HUES64 (cell line): ENCODE measurements at regions not wholly inside any gene's neighbourhood (a gene's known extent, or its start where the extent isn't known, plus 50 kb on each side); places are given as distances from the start of the nearest gene placed in this dataset.
A peak's percentile ranks its signal among the peaks of the same experiment; 100 is the strongest.

Source experiments
- H3K27ac ChIP-seq: 2 replicates; pipeline ENCODE4 v1.7.0; 2013; ENCODE audit warnings: low read depth, low read length, inconsistent platforms
- H3K27me3 ChIP-seq: 2 replicates; pipeline ENCODE4 v1.6.1; 2013; ENCODE audit warnings: mild to moderate bottlenecking, low read length; ENCODE audit not compliant: insufficient read depth
- H3K36me3 ChIP-seq: 2 replicates; pipeline ENCODE4 v1.6.1; 2013; ENCODE audit warnings: mild to moderate bottlenecking, low read length; ENCODE audit not compliant: insufficient read depth
- H3K4me1 ChIP-seq: 2 replicates; pipeline ENCODE4 v1.6.1; 2013; ENCODE audit warnings: mild to moderate bottlenecking, low read length, moderate library complexity; ENCODE audit not compliant: insufficient read depth
- H3K4me3 ChIP-seq: 2 replicates; pipeline ENCODE4 v1.5.1; 2013; ENCODE audit warnings: mild to moderate bottlenecking, low read length, moderate library complexity
- H3K9ac ChIP-seq: 2 replicates; pipeline ENCODE4 v1.6.1; 2013; ENCODE audit warnings: mild to moderate bottlenecking, low read depth, low read length
- H3K9me3 ChIP-seq: 2 replicates; pipeline ENCODE4 v1.6.1; 2013; ENCODE audit warnings: low read depth, low read length; ENCODE audit not compliant: insufficient read depth
- WGBS: fragments of 150-250, 120-280 bp; methylation state at CpG from one replicate; pipeline ENCODE4 v1.1.7; 2013; ENCODE audit warnings: missing lambda C conversion rate; 5-methylcytosine and 5-hydroxymethylcytosine counted together

GRCh38 chr18:27752944-27753343 lies 424.0 kb downstream of the CDH2 start:
- WGBS = 96% methylated on average over 4 of the region's 4 CpGs
- H3K9me3 ChIP-seq = no peaks in the 10 kb centered on the region

GRCh38 chr18:27750923-27751322 lies 426.0 kb downstream of the CDH2 start:
- Histone ChIP-seq H3K4me1 (peaks cover 12% of the 10 kb centered on the region), H3K27ac (no peak overlapping the region), H3K36me3 (no peaks in the 10 kb centered on the region), H3K9ac (no peak overlapping the region), H3K27me3 (no peaks in the 10 kb centered on the region), H3K9me3 (no peaks in the 10 kb centered on the region), H3K4me3 (no peak overlapping the region)
- WGBS = 93% methylated on average over 5 of the region's 5 CpGs

More at GRCh38 chr18:27752944-27753343, 424.0 kb downstream of the CDH2 start:
- Histone ChIP-seq H3K4me3 (no peak overlapping the region), H3K27ac (no peak overlapping the region), H3K4me1 (peaks cover 19% of the 10 kb centered on the region), H3K27me3 (no peaks in the 10 kb centered on the region), H3K9ac (no peak overlapping the region), H3K36me3 (no peaks in the 10 kb centered on the region)

GRCh38 chr18:27750014-27750413 lies 426.9 kb downstream of the CDH2 start:
- H3K4me1 ChIP-seq = peaks cover 12% of the 10 kb centered on the region
- H3K27me3 ChIP-seq = no peaks in the 10 kb centered on the region
- WGBS = 9% methylated on average over 3 of the region's 3 CpGs
- H3K9me3 ChIP-seq = no peaks in the 10 kb centered on the region
- no peak overlapping the region for H3K9ac ChIP-seq
- H3K4me3 ChIP-seq = no peak overlapping the region
- no peaks in the 10 kb centered on the region for H3K36me3 ChIP-seq
- H3K27ac ChIP-seq = no peak overlapping the region

GRCh38 chr18:27749194-27749593 lies 427.7 kb downstream of the CDH2 start:
- no peaks in the 10 kb centered on the region for H3K27me3 ChIP-seq
- H3K27ac ChIP-seq = no peak overlapping the region
- WGBS = 84% methylated on average over 3 of the region's 3 CpGs
- H3K9ac ChIP-seq = no peak overlapping the region
- no peaks in the 10 kb centered on the region for H3K36me3 ChIP-seq
- H3K4me3 ChIP-seq = no peak overlapping the region
- no peaks in the 10 kb centered on the region for H3K9me3 ChIP-seq
- peaks cover 12% of the 10 kb centered on the region for H3K4me1 ChIP-seq

GRCh38 chr18:27746241-27746640 lies 430.7 kb downstream of the CDH2 start:
- Histone ChIP-seq H3K36me3 (no peaks in the 10 kb centered on the region), H3K4me3 (no peak overlapping the region), H3K9ac (no peak overlapping the region), H3K27ac (no peak overlapping the region), H3K27me3 (no peaks in the 10 kb centered on the region), H3K9me3 (no peaks in the 10 kb centered on the region), H3K4me1 (peaks cover 12% of the 10 kb centered on the region)
- 98% methylated on average over 4 of the region's 5 CpGs for WGBS

- Histone ChIP-seq H3K9ac (no peak overlapping the region), H3K4me3 (no peak overlapping the region), H3K27me3 (no peaks in the 10 kb centered on the region), H3K36me3 (no peaks in the 10 kb centered on the region), H3K4me1 (0 out of 2 replicates have a peak, but pooled peaks cover 4% of the 10 kb centered on the region), H3K27ac (no peak overlapping the region), H3K9me3 (no peaks in the 10 kb centered on the region; the same call in 1 of the 2 replicates)
- WGBS = no CpG with 5 or more reads among the region's 1 CpG
Measured at GRCh38 chr18:27735117-27735516, 441.8 kb downstream of the CDH2 start.

- Histone ChIP-seq H3K27ac (no peak overlapping the region), H3K36me3 (no peaks in the 10 kb centered on the region), H3K9ac (no peak overlapping the region), H3K9me3 (peaks cover 22% of the 10 kb centered on the region), H3K4me3 (no peak overlapping the region), H3K4me1 (0 out of 2 replicates have a peak, but pooled peaks cover 4% of the 10 kb centered on the region), H3K27me3 (no peaks in the 10 kb centered on the region)
- 98% methylated on average over 2 of the region's 3 CpGs for WGBS
Measured at GRCh38 chr18:27731211-27731610, 445.7 kb downstream of the CDH2 start.

GRCh38 chr18:27728659-27729058 lies 448.3 kb downstream of the CDH2 start:
- Histone ChIP-seq H3K27ac (no peak overlapping the region), H3K9ac (no peak overlapping the region), H3K4me1 (peaks cover 9% of the 10 kb centered on the region), H3K27me3 (no peaks in the 10 kb centered on the region), H3K9me3 (peaks cover 22% of the 10 kb centered on the region), H3K36me3 (no peaks in the 10 kb centered on the region), H3K4me3 (no peak overlapping the region)

GRCh38 chr18:27724362-27724761 lies 452.6 kb downstream of the CDH2 start:
- Histone ChIP-seq H3K9me3 (peaks cover 20% of the 10 kb centered on the region), H3K9ac (no peak overlapping the region), H3K27ac (no peak overlapping the region), H3K4me1 (peaks cover 23% of the 10 kb centered on the region), H3K4me3 (no peak overlapping the region), H3K27me3 (no peaks in the 10 kb centered on the region), H3K36me3 (no peaks in the 10 kb centered on the region)
- WGBS = 90% methylated on average over 1 of the region's 2 CpGs

GRCh38 chr18:27723168-27723567 lies 453.8 kb downstream of the CDH2 start:
- Histone ChIP-seq H3K9me3 (peaks cover 9% of the 10 kb centered on the region; the same call in 1 of the 2 replicates), H3K9ac (no peak overlapping the region), H3K36me3 (no peaks in the 10 kb centered on the region), H3K4me3 (no peak overlapping the region), H3K4me1 (peaks cover 35% of the 10 kb centered on the region), H3K27me3 (no peaks in the 10 kb centered on the region), H3K27ac (no peak overlapping the region)
- 100% methylated on average over 1 of the region's 1 CpG for WGBS

GRCh38 chr18:27719680-27720079 lies 457.2 kb downstream of the CDH2 start:
- Histone ChIP-seq H3K27ac (no peak overlapping the region), H3K4me1 (peaks cover 58% of the 10 kb centered on the region), H3K9ac (no peak overlapping the region), H3K27me3 (no peaks in the 10 kb centered on the region), H3K9me3 (no peaks in the 10 kb centered on the region), H3K4me3 (no peak overlapping the region), H3K36me3 (no peaks in the 10 kb centered on the region)
- 89% methylated on average over 6 of the region's 6 CpGs for WGBS

GRCh38 chr18:27717816-27718215 lies 459.1 kb downstream of the CDH2 start:
- Histone ChIP-seq H3K9ac (no peak overlapping the region), H3K36me3 (no peaks in the 10 kb centered on the region), H3K27me3 (no peaks in the 10 kb centered on the region), H3K9me3 (no peaks in the 10 kb centered on the region), H3K27ac (peak overlapping the region; percentile 82), H3K4me1 (peaks cover 59% of the 10 kb centered on the region), H3K4me3 (no peak overlapping the region)
- WGBS = 44% methylated on average over 3 of the region's 3 CpGs
